ENCODE measurements at regions not wholly inside any gene's neighbourhood (a gene's known extent, or its start where the extent isn't known, plus 50 kb on each side); places are given as distances from the start of the nearest gene placed in this dataset.

- DNase-seq (ENCODE audit: low read depth, low spot score), result no peak
- TF ChIP-seq CTCF (IDR thresholded peaks at IDR 0.05; ENCODE audit: low read depth, low read length), result no peak
- H3K4me3 ChIP-seq (ENCODE audit: low read depth, low read length), result no peak overlapping the region
- in situ Hi-C loops (cut with HindIII; ENCODE audit: low sequenced_read_pairs), result no loop called here
These were observed 588.4 kb upstream of the AMOT start for GRCh38 chrX:113429011-113429410.

- H3K4me3 ChIP-seq (ENCODE audit: low read depth, low read length), result no peak overlapping the region
- TF ChIP-seq CTCF (IDR thresholded peaks at IDR 0.05; ENCODE audit: low read depth, low read length), result no peak
- DNase-seq (ENCODE audit: low read depth, low spot score), result no peak
- in situ Hi-C loops (cut with HindIII; ENCODE audit: low sequenced_read_pairs), result no loop called here
These were observed 581.7 kb upstream of the AMOT start for GRCh38 chrX:113422323-113422722.

- TF ChIP-seq CTCF (IDR thresholded peaks at IDR 0.05; ENCODE audit: low read depth, low read length), result no peak
- in situ Hi-C loops (cut with HindIII; ENCODE audit: low sequenced_read_pairs), result no loop called here
- no peak overlapping the region for H3K4me3 ChIP-seq (ENCODE audit: low read depth, low read length)
- no peak for DNase-seq (ENCODE audit: low read depth, low spot score)
These were observed 580.8 kb upstream of the AMOT start for GRCh38 chrX:113421432-113421831.

- no peak for TF ChIP-seq CTCF (IDR thresholded peaks at IDR 0.05; ENCODE audit: low read depth, low read length)
- DNase-seq (ENCODE audit: low read depth, low spot score), result no peak
- in situ Hi-C loops (cut with HindIII; ENCODE audit: low sequenced_read_pairs), result no loop called here
- no peak overlapping the region for H3K4me3 ChIP-seq (ENCODE audit: low read depth, low read length)
These were observed 571.5 kb upstream of the AMOT start for GRCh38 chrX:113412106-113412505.

GRCh38 chrX:113408843-113409242 is 568.2 kb upstream of the AMOT start:
- DNase-seq (ENCODE audit: low read depth, low spot score), result no peak
- H3K4me3 ChIP-seq (ENCODE audit: low read depth, low read length), result no peak overlapping the region
- TF ChIP-seq CTCF (IDR thresholded peaks at IDR 0.05; ENCODE audit: low read depth, low read length), result no peak
- in situ Hi-C loops (cut with HindIII; ENCODE audit: low sequenced_read_pairs), result no loop called here

GRCh38 chrX:113400193-113400704 is 559.6 kb upstream of the AMOT start:
- DNase-seq (ENCODE audit: low read depth, low spot score), result peak; percentile 4
- in situ Hi-C loops (cut with HindIII; ENCODE audit: low sequenced_read_pairs), result no loop called here
- H3K4me3 ChIP-seq (ENCODE audit: low read depth, low read length), result no peak overlapping the region
- TF ChIP-seq CTCF (IDR thresholded peaks at IDR 0.05; ENCODE audit: low read depth, low read length), result no peak
